HPDE6-E6E7 (cell line): ENCODE measurements at regions not wholly inside any gene's neighbourhood (a gene's known extent, or its start where the extent isn't known, plus 50 kb on each side); places are given as distances from the start of the nearest gene placed in this dataset.

Experiments used
- DNase-seq: peaks from one replicate; pipeline ENCODE4 v3.0.0; 2011; ENCODE audit warnings: missing footprints; ENCODE audit errors: extremely low spot score

- DNase-seq = no peak
Measured at GRCh38 chr1:48164571-48164970, 57.9 kb upstream of the SLC5A9 start.

GRCh38 chr1:48160486-48161132 is 61.9 kb upstream of the SLC5A9 start:
- no peak for DNase-seq

- no peak for DNase-seq
Measured at GRCh38 chr1:48139275-48139674, 83.2 kb upstream of the SLC5A9 start.

GRCh38 chr1:48127735-48128685 is 94.5 kb upstream of the SLC5A9 start:
- DNase-seq = no peak

- DNase-seq = no peak
Measured at GRCh38 chr1:48123647-48124046, 98.9 kb upstream of the SLC5A9 start.

- DNase-seq = no peak
Measured at GRCh38 chr1:48121955-48122354, 100.6 kb upstream of the SLC5A9 start.

- no peak for DNase-seq
Measured at GRCh38 chr1:48120621-48121020, 101.9 kb upstream of the SLC5A9 start.

- DNase-seq = no peak
Measured at GRCh38 chr1:48115835-48116234, 106.7 kb upstream of the SLC5A9 start.

- no peak for DNase-seq
Measured at GRCh38 chr1:48114596-48115382, 107.7 kb upstream of the SLC5A9 start.

GRCh38 chr1:48109390-48110013 is 112.3 kb upstream of the TRABD2B start:
- peak; percentile 8 for DNase-seq

GRCh38 chr1:48107516-48107915 is 110.3 kb upstream of the TRABD2B start:
- DNase-seq = no peak

- no peak for DNase-seq
Measured at GRCh38 chr1:48106049-48106448, 108.9 kb upstream of the TRABD2B start.

- no peak for DNase-seq
Measured at GRCh38 chr1:48105165-48105564, 108.0 kb upstream of the TRABD2B start.

- DNase-seq = no peak
Measured at GRCh38 chr1:48103495-48103894, 106.3 kb upstream of the TRABD2B start.

GRCh38 chr1:48102766-48103165 is 105.6 kb upstream of the TRABD2B start:
- DNase-seq = no peak

GRCh38 chr1:48099072-48099773 is 102.0 kb upstream of the TRABD2B start:
- no peak for DNase-seq

GRCh38 chr1:48093696-48094528 is 96.7 kb upstream of the TRABD2B start:
- DNase-seq = peak; percentile 73

GRCh38 chr1:48093147-48093546 is 96.0 kb upstream of the TRABD2B start:
- no peak for DNase-seq

- DNase-seq = no peak
Measured at GRCh38 chr1:48092401-48092800, 95.2 kb upstream of the TRABD2B start.

- no peak for DNase-seq
Measured at GRCh38 chr1:48089356-48089891, 92.2 kb upstream of the TRABD2B start.
